ENCODE measurements at regions not wholly inside any gene's neighbourhood (a gene's known extent, or its start where the extent isn't known, plus 50 kb on each side); places are given as distances from the start of the nearest gene placed in this dataset.

DNA sequence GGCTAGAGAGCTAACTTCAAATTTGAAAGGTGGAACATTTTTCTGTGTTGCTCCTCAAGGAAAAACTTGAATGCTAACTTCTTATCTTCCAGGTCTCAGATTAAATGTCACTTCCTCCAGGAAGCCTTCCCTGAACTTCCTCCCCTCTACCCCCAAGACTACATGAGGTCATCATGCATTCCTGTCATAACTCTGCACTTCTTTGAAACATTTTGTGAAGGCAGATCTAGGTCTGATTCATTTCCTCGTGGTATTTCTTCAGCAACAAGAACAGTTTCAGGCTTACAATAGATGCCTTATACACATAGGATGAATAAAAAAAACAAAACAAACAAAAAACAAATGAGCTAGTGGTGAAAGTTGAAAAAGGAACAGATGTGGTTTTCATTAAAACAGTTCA is 97.1 kb upstream of the SRRM4 start:
- no peak for TF ChIP-seq EZH2 (IDR thresholded peaks at IDR 0.05; ENCODE audit: borderline replicate concordance, low read depth, low read length, severe bottlenecking)
- TF ChIP-seq, protein P1, sequence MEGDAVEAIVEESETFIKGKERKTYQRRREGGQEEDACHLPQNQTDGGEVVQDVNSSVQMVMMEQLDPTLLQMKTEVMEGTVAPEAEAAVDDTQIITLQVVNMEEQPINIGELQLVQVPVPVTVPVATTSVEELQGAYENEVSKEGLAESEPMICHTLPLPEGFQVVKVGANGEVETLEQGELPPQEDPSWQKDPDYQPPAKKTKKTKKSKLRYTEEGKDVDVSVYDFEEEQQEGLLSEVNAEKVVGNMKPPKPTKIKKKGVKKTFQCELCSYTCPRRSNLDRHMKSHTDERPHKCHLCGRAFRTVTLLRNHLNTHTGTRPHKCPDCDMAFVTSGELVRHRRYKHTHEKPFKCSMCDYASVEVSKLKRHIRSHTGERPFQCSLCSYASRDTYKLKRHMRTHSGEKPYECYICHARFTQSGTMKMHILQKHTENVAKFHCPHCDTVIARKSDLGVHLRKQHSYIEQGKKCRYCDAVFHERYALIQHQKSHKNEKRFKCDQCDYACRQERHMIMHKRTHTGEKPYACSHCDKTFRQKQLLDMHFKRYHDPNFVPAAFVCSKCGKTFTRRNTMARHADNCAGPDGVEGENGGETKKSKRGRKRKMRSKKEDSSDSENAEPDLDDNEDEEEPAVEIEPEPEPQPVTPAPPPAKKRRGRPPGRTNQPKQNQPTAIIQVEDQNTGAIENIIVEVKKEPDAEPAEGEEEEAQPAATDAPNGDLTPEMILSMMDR (IDR thresholded peaks at IDR 0.05; ENCODE audit: borderline replicate concordance, extremely low read depth, low read length, poor library complexity, severe bottlenecking) = no peak
- Histone ChIP-seq H3K27ac (ENCODE audit: low read length) (no peak overlapping the region), H3K9me3 (ENCODE audit: insufficient read depth, low read length, severe bottlenecking) (no peaks in the 10 kb centered on the region), H4K20me1 (ENCODE audit: insufficient read depth, low read length) (no peaks in the 10 kb centered on the region), H3K4me1 (ENCODE audit: insufficient read depth, low read length) (no peaks in the 10 kb centered on the region), H3K4me3 (ENCODE audit: low read depth in 1 of 2, low read length in 2 of 2) (no peak overlapping the region), H3K4me2 (ENCODE audit: insufficient read depth, low read length) (no peak overlapping the region), H3K79me2 (ENCODE audit: insufficient read depth, low read length) (no peaks in the 10 kb centered on the region), H3K9ac (ENCODE audit: low read depth, low read length) (no peak overlapping the region), H3K27me3 (ENCODE audit: insufficient read depth, low read length, poor library complexity) (no peaks in the 10 kb centered on the region), H3K36me3 (ENCODE audit: insufficient read depth, low read length) (no peaks in the 10 kb centered on the region), H2AFZ (ENCODE audit: low read depth, low read length) (no peak overlapping the region)
- ATAC-seq (ENCODE audit: insufficient read depth, low read depth) = no peak
- no peak for DNase-seq

DNA sequence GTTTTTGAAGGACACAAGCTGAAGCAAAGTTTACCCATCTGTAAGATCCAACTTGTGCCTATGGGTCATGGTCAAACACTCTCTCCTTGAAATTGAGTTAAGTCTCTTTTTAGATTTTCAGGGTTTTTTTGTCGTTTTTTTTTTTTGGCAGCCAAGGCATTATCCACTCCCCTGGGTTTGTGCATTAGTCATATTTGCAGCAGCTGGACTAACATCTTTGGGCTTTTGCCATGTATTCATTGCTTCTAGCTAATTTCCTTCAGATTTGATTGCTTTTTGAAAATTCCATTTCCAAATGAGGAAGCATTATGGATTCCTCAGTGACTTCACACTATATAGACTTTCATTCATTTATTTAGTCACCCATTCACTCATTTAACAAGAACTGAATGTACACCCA is 80.3 kb upstream of the SRRM4 start:
- H3K27ac ChIP-seq (ENCODE audit: low read length) = no peak overlapping the region
- H4K20me1 ChIP-seq (ENCODE audit: insufficient read depth, low read length) = no peaks in the 10 kb centered on the region
- DNase-seq (no peak), ATAC-seq (ENCODE audit: insufficient read depth, low read depth) (no peak)
- H3K27me3 ChIP-seq (ENCODE audit: insufficient read depth, low read length, poor library complexity) = no peaks in the 10 kb centered on the region
- no peak overlapping the region for H3K9ac ChIP-seq (ENCODE audit: low read depth, low read length)
- H3K4me1 ChIP-seq (ENCODE audit: insufficient read depth, low read length) = no peaks in the 10 kb centered on the region
- no peaks in the 10 kb centered on the region for H3K79me2 ChIP-seq (ENCODE audit: insufficient read depth, low read length)
- H3K9me3 ChIP-seq (ENCODE audit: insufficient read depth, low read length, severe bottlenecking) = no peaks in the 10 kb centered on the region
- TF ChIP-seq, protein P1 (IDR thresholded peaks at IDR 0.05; ENCODE audit: borderline replicate concordance, extremely low read depth, low read length, poor library complexity, severe bottlenecking) = no peak
- no peak for TF ChIP-seq EZH2 (IDR thresholded peaks at IDR 0.05; ENCODE audit: borderline replicate concordance, low read depth, low read length, severe bottlenecking)
- H2AFZ ChIP-seq (ENCODE audit: low read depth, low read length) = no peak overlapping the region
- H3K4me2 ChIP-seq (ENCODE audit: insufficient read depth, low read length) = no peak overlapping the region
- H3K4me3 ChIP-seq (ENCODE audit: low read depth in 1 of 2, low read length in 2 of 2) = no peak overlapping the region
- no peaks in the 10 kb centered on the region for H3K36me3 ChIP-seq (ENCODE audit: insufficient read depth, low read length)

DNA sequence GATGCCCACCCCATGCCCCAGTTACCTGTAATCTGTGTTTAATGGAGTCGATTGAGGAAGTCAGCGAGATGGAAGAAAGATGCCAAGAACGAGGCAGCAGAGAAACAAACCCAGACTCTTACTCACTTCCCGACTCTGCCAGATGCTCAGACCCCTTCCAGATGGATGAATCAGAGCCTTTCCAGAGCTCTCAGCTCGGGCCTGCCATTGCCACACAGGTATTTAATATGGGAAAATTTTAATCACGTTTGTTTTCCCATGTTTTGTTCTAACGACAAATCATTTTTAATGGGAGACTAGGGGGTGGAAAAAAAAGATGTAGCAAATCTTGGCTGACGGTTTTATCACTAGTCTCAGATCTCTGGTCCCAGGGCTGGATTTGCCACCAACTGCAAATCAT is 72.5 kb upstream of the SRRM4 start:
- DNase-seq (no peak), ATAC-seq (ENCODE audit: insufficient read depth, low read depth) (no peak)
- no peak overlapping the region for H3K4me2 ChIP-seq (ENCODE audit: insufficient read depth, low read length)
- H2AFZ ChIP-seq (ENCODE audit: low read depth, low read length) = no peak overlapping the region
- H3K9ac ChIP-seq (ENCODE audit: low read depth, low read length) = no peak overlapping the region
- no peaks in the 10 kb centered on the region for H3K9me3 ChIP-seq (ENCODE audit: insufficient read depth, low read length, severe bottlenecking)
- no peaks in the 10 kb centered on the region for H3K36me3 ChIP-seq (ENCODE audit: insufficient read depth, low read length)
- no peak for TF ChIP-seq EZH2 (IDR thresholded peaks at IDR 0.05; ENCODE audit: borderline replicate concordance, low read depth, low read length, severe bottlenecking)
- TF ChIP-seq, protein P1 (IDR thresholded peaks at IDR 0.05; ENCODE audit: borderline replicate concordance, extremely low read depth, low read length, poor library complexity, severe bottlenecking) = no peak
- H3K4me3 ChIP-seq (ENCODE audit: low read depth in 1 of 2, low read length in 2 of 2) = no peak overlapping the region
- H3K4me1 ChIP-seq (ENCODE audit: insufficient read depth, low read length) = no peaks in the 10 kb centered on the region
- H3K27me3 ChIP-seq (ENCODE audit: insufficient read depth, low read length, poor library complexity) = peaks cover 4% of the 10 kb centered on the region
- no peaks in the 10 kb centered on the region for H3K79me2 ChIP-seq (ENCODE audit: insufficient read depth, low read length)
- H4K20me1 ChIP-seq (ENCODE audit: insufficient read depth, low read length) = no peaks in the 10 kb centered on the region
- H3K27ac ChIP-seq (ENCODE audit: low read length) = no peak overlapping the region

DNA sequence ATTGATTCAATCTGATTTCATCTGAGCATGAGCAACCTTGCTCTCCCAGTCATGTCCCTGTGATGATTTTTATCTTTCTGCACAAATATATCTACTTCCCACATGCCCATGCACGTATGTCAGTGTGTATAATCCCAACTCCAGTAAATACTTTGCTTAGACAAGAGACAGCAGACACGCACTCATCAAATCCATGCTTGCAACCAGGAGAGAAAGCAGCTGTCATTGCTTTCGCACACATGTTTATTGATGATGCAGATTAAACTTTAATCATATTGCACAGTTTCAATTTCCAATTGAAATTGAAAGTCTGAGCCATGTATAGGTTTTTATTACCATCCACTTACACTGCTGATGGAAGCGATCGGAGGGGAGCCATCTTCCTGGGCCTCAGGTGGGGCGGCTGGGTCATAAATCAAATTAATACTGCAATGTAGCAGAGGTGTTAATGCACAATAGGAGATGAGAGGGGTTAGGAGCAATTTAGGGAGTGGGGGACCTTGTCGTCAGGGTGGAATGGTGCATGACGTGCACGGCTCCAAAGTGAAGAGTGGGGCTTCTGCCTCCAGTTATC is 68.6 kb upstream of the SRRM4 start:
- ATAC-seq (ENCODE audit: insufficient read depth, low read depth) = no peak
- H3K79me2 ChIP-seq (ENCODE audit: insufficient read depth, low read length) = no peaks in the 10 kb centered on the region
- H3K36me3 ChIP-seq (ENCODE audit: insufficient read depth, low read length) = no peaks in the 10 kb centered on the region
- H3K27ac ChIP-seq (ENCODE audit: low read length) = no peak overlapping the region
- H3K9me3 ChIP-seq (ENCODE audit: insufficient read depth, low read length, severe bottlenecking) = no peaks in the 10 kb centered on the region
- no peaks in the 10 kb centered on the region for H4K20me1 ChIP-seq (ENCODE audit: insufficient read depth, low read length)
- no peak overlapping the region for H3K4me2 ChIP-seq (ENCODE audit: insufficient read depth, low read length)
- H3K9ac ChIP-seq (ENCODE audit: low read depth, low read length) = no peak overlapping the region
- no peak overlapping the region for H3K4me3 ChIP-seq (ENCODE audit: low read depth in 1 of 2, low read length in 2 of 2)
- H3K27me3 ChIP-seq (ENCODE audit: insufficient read depth, low read length, poor library complexity) = peaks cover 4% of the 10 kb centered on the region
- DNase-seq = no peak
- no peak overlapping the region for H2AFZ ChIP-seq (ENCODE audit: low read depth, low read length)
- no peak for TF ChIP-seq EZH2 (IDR thresholded peaks at IDR 0.05; ENCODE audit: borderline replicate concordance, low read depth, low read length, severe bottlenecking)
- TF ChIP-seq, protein P1 (IDR thresholded peaks at IDR 0.05; ENCODE audit: borderline replicate concordance, extremely low read depth, low read length, poor library complexity, severe bottlenecking) = no peak
- H3K4me1 ChIP-seq (ENCODE audit: insufficient read depth, low read length) = no peaks in the 10 kb centered on the region
